HG03342 (cell line): ENCODE measurements at regions not wholly inside any gene's neighbourhood (a gene's known extent, or its start where the extent isn't known, plus 50 kb on each side); places are given as distances from the start of the nearest gene placed in this dataset.

Experiments used
- ATAC-seq: cut with Tn5 transposase; IDR thresholded peaks from one replicate; pipeline ENCODE4 v1.9.1; 2021; ENCODE audit warnings: mild to moderate bottlenecking, moderate library complexity; ENCODE audit not compliant: unreplicated experiment

DNA sequence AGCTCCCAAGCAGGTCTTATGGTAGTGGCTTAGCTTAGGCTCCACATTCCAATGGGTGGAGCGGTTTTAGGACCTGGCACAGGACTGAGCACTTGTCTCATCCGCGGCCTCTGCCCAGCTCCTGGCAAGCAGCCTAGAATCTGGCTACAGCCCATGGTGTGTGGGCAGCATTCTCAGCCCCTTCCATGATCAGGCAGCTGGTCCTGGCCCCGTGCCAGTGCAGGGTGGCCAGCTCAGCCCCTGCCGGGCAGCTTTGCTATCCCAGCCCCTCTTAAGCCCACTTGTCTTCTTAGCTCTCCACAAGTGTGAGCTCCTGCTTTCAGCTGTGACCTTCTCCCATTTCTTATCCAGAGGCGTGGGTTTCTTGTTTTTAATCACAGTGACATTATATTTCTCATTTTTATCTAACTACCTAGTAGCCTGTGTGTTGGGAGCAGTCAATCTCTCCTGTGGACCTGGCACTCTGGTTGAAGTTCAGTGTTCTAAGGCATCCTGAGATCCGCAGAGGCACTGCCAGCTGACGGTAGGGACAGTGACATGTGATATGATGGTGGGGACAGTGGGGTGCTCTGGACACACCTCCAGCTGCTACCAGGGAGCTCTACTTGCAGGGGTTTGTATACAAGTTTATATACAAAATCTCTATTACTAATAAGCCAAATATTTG lies 84.5 kb upstream of the PRNP start:
- no peak for ATAC-seq

DNA sequence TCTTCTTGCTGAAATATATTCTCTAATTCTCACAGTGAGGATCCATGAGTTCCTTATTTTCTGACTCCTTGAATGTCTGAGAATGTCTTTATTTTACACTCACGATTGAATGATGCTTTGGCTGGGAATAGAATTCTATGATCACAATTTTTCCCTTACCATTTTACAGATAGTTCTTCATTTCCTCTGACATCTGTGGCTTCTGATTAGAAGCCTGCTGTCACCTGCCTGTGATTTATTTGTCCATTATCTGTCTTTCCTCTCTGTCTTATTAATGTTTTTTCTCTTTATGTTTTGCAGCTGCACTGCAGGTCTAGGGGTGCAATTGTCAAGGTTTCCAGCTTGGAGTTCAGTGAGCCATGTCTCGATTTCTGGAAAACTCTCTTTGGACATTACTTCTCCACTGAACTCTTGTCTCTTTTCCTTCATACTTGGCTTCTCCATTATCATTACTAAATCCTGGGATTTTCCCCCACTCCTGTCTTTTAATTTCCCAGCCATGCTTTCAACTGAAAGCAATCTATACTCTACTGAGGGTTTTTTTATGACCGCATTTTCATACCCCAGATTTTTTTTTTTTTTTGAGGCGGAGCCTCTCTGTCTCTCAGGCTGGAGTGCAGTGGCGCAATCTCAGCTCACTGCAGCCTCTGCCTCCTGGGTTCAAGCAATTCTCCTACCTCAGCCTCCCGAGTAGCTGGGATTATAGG lies 85.8 kb upstream of the PRNP start:
- ATAC-seq, result no peak

DNA sequence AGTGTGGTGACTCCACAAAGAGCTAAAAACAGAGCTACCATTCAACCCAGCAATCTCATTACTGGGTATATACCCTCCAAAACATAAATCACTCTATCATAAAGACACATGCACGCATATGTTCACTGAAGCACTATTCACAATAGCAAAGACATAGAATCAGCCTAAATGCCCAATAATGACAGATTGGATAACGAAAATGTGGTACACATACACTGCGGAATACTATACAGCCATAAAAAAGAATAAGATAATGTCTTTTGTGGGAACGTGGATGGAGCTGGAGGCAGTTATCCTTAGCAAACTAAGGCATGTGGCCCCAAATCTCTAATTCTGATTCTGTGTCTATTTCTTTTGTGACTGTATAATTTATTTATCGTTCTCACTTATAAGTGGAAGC lies 89.0 kb upstream of the PRNP start:
- no peak for ATAC-seq

DNA sequence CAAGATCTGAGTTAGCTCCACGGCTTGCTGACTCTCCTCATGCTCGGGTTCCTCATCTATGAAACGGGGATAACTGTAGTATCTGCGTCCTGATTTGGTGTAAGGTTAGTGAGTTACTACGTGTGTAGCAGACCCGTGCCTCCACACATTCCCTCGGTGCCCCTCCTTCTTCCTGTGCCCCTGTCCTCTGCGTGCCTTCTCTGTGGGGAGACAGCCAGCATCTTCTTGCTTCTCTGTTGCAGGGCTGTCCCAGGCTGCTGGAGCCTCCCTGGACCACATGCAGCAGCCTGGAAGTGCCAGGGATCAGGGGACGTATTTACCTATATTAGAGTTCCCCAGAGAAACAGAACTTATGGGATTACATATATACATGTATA lies 93.1 kb upstream of the PRNP start:
- ATAC-seq, result no peak

DNA sequence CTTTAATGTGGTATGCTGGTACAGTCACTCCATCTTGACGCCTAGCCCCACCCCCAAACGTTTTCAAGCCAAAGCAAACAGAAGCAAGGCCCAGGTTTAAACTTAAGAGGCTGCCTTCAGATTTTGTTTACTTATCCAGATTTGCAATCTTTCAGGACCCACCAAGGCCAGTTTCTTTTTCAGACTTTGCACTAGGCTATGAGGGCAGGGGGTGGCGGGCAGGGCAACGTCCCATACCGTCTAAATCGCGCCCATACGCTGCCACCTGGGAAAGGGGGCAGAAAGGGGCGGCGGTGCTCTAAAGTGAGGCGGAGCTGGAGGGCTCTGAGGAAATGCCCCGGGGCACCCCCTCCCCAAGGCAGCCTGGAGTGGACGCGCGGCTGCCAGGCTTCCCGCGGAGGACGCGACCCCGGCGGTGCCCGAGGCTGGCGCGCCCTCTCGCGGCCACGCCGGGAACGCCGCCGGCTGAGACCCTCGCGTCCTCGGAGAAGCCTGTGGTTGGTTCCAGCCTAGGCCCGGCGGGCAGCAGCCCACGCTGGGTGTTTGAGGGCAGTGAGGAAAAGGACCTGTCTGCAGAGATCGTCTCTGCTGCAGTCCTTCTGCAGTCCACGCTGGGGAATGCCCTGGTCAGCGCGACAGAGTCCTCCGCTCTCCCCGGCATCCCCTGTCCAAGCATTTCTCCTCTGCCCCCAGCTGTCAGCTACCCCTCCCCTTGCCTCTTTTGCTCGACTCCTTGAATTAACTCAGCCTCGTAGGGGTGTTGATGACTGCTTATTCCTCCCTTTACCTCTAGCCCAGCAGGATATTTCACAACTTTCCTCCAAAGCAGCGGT lies 93.7 kb upstream of the PRNP start:
- no peak for ATAC-seq

DNA sequence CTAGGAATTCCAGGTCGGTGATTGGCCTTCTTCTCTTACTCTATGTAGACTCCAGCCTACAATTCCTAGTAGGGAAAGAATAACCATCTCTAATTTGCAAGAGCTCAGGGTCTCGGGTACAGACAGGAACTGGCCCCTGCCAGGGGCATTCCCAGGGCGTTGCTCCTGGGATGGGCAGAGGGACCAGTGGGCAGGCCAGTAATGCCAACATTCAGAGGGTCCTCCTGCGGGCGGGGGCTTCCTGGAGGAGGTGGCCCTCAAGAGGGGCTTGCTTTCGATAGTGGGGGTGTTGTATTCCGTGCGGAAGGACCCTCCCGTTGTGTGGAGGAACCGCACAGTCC lies 94.3 kb upstream of the PRNP start:
- no peak for ATAC-seq

DNA sequence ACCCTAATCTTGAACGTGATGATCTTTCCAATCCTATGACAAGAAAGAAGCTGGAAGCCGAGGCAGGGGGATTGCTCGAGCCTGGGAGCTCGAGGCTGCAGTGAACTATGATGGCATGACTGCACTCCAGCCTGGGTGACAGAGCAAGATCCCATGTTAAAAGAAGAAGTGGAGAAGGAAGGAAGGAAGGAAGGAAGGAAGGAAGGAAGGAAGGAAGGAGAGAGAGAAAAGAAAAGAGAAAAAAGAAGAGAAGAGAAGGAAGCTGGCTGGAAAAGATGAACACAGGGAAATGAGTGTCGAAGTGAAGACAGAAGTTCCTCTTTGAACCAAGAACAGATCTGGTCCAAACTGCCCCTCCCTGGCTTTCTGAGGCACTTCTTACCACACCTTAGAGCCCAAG lies 100.5 kb upstream of the PRNP start:
- no peak for ATAC-seq

DNA sequence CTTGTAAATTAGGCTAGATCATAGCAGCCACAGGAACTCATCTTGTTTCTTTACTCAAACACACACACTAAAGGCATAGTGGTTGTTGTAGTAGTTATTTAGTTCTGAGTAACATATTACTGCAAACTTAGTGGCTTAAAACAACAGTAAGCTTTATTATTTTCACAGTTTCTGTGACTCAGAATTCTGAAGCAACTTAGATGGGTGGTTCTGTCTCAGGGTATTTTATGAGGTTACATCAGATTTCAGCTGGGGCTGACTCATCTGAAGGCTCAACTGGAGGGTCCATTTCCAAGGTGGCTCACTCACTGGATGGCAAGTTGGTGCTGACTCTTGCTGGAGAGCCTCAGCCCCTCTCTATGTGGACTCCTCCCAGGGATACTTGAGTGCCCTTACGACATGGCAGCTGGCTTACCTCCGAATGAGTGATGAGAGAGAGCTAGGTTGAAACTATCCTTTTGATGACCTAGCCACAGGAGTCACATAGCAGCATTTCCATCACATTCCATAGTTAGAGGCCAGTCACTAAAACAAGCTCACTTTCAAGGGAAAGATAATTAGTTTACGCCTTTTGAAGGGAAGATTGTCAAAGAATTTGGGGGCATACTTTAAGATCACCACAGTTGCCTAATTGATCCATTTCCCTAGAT lies 101.0 kb upstream of the PRNP start:
- ATAC-seq, result no peak

DNA sequence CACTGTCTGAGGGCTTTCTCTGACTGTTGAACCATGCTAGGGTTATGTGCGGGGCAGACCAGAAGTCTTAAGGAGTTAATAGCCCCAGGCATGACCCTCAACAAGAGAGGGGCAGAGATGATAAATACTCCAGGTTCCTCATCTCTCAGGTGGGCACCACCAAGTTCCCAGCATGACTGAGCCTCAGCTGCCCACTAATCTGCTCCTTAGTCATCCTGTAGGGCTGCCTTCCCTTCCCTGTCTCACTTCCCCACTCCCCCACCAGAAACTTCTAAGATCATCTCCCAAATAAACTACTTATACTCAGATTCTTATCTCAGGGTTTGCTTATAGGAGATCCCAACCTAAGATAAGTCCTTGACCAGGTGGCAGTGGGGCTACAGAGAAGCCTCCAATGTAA lies 101.7 kb upstream of the PRNP start:
- ATAC-seq, result no peak

DNA sequence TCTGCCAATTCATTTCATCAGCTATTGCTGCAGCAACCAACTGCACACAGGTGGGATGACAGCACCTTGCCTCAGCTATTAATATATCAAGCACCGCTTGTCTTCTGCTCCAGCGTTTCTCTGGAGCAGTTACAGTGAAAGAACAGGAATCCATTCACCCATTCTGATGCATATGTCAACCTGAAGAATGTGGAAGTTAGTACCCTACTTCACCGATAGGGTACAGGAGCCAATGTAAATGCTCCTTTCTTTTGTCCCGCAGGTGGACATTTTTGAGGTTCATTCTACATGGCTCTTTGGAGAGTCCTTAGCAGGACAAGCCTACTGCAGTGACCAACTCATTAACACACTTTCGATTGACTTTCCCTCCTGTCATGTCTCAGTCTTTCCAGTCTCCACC lies 104.4 kb upstream of the PRNP start:
- no peak for ATAC-seq

DNA sequence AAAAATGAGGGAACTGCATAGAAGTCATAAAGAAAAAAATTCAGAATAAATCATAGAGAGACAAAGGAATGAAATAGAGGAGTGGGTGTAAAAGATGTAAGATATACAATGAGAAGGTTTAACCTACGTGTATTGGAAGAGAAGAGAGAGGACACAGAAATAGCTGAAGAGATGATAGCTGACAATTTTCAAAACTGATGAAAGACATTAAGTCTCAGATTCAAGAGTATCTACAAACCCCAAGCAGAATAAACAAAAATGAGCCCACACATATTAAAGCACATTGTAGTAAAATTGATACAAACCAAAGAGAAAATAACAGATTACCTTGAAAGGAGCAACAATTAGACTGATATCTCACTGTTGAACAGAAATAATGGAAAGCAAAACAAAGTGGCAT lies 107.9 kb upstream of the PRNP start:
- ATAC-seq, result no peak

DNA sequence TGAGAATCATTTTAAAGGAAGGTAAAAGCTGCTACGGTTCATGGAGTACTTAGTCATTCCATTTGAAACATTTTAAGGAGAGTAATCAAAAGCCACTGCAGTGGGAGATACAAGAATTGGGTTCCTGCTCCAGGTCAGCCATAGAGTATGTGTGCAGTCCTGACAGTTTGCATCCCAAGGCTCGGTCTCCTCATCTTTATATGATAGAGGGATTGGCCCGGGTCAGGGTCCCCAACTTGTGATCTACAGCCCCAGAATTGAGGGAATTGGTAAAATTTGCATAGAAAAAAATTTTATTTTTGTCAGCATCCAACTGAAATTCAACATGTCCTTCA lies 111.9 kb upstream of the PRNP start:
- ATAC-seq, result no peak

DNA sequence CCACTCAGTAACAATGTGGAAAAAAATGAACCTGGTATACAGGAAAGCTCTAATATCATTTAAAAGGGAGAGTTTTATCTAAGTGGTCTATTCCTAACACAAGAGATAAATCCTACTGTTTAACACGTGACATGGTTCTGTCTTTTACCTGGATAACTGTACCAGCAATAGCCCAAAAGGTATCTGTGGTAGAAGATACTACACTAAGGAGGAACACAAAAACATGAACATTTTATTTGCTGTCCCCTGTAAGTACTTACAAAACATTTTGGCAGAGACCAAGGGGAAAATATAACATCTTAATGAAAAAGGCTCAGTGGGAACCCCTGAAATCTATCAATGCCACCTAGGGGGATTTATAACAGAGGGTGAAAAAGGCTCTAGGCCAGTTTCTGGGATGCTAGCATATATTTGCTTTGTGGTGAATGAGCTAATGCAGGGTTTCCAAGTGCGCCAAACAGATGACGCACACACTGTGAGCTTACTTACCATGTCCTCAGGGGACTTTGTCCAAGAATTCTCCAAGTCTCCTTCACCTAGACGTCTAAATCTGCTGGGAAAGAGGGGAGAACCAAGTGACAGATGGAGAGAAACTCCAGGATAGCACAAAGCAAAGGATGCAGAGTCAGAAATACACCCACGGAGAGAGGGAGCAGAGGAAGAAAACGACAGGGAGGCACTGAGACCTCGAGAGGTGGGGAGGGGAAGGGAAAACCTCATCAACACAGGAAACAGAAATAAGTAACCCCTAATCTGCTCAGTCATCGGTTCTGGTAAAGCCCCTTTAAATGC lies 112.5 kb upstream of the PRNP start:
- no peak for ATAC-seq

DNA sequence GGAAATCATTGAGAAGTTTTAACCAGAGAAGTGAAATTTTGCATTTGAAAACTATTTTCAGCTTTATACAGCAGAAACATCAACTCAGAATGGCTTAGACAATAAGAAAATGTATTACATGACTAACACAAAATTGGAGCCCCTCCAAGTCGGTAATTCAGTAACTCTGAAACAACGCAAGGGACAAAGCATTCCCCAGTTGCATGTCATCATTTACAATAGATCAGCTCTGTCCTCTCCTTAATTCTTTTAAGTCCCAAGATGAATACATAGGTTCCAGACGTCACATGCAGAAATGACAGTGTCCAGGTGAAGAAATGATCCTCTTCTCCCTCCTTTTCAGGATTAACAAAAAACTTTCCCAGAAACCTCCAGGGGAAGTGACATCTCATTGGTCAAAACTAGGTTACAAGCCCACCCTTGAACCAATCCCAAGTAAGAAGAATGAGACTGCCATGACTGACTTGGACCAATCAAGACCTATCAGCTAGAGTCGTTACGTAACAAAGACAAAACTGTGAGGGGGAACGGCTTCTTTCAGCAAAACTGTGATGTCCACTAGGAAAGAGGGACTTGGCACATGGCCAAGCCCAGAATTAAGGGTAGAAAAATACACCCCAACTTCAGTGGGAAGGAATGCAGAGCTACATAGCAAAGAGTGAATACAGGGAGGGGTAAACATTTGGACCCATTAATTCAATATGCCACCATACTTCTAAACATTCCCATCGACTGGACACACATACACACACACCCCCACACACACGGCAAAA lies 114.3 kb upstream of the PRNP start:
- ATAC-seq, result no peak

DNA sequence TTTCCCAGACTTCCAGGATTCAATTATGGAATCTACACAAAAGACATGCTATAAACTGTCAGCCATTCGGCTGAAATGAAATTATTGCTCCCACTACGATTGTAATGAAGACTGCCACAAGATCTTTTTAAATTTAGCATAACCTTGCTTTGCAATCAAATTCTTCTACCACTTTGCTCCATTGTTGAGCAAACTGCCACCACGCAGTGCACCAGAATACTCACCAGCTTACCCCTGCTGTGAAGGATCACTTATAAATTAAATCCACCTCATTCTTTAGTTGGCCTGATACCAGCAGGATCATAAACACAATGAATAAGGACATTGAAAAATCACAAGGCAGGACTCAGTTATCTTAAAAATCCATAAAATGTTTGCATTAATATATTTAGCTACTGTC lies 116.4 kb upstream of the PRNP start:
- no peak for ATAC-seq

DNA sequence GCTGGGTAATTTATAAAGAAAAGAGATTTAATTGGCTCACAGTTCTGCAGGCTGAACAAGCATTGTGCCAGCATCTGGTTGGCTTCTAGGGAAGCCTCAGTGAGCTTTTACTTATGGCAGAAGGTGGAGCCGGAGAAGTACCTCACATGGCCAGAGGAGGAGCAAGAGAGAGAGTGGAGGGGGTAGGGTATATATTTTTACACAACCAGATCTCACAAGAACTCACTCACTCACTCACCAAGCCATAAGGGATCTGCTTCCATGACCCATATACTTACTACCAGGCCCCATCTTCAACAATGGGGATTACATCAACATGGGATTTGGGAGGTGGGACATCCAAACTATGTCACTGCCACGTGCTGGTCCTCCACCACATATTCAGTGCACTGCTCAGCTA lies 117.2 kb upstream of the PRNP start:
- ATAC-seq, result no peak

DNA sequence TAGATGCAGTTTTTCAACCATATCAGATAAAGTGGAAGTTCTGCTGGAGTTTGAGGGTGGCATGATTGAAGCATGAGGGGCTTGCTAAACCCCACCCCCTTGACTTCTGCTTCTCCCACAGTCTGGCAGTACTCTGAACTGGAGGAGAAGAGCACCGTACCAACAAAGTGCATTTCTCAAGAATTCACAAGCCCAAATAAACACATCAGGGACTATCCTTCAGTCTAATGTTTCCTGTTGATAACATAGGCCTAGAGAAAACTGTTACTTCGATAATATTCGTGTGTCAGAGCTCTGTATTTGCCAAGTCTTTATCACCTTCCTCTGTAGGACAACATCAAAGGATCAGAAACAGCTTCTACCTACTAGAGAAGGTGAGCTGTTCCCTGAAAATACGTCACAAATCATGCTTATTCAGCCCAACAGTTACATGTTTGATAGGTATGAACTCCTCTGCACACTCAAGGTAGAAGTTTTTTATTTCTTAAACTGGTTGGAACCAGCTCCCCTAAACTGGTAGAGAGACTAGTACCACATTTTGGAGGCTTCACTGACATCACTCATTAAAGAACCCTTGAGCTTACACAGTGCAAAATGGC lies 117.8 kb upstream of the PRNP start:
- ATAC-seq, result no peak

DNA sequence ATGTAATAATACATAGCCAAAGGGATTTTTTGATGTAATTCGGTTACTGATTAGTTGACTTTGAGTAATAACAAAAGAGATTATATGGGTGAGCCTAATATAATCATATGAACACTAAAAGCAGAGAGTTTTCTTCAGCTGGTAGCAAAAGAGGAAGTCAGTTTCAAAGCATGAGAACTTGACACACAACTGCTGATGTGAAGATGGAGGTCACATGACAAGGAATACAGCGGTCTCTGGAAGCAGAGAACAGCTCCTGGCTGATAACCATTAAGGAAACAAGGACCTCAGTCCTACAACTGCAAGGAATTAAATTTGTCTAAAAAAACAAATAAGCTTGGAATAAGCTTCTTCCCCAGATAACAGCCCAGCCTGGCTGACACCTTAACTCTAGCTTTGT lies 119.1 kb upstream of the PRNP start:
- no peak for ATAC-seq

DNA sequence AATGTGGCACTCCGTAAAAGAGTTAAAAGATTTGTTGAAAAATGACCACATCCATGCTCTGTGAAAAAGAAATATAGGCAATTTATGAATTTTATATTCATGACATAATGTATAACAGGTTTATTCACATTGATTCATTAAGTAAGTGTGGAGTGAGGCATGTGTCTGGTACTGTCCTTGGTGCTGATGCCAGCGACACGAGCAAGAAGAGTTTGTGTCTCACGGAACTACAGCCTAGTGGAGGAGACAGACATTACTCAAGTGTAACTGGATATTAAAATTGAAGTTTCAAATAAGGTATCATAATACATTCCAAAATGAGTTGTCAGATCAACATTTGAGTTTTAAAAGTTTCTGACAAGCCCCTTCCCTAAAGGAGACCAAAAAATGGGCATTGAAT lies 122.7 kb upstream of the PRNP start:
- no peak for ATAC-seq

DNA sequence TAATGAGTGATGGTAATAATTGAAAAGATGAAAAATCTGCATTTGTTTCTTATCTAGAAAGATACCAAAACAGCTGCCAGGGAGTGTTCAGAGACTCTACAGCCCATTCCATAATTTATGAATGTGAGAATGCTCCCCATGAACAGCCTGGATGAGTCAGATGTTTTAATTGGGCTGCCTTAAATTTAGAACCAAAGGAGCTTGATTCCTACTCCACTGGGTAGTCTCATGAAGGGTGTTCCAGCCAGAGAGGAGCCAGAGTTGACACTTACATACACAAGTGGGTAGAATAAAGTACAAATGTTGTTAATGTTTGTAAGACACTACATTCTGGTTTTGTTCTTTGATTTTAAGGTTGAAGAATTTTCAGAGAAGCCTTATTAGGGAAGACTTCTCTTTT lies 123.2 kb upstream of the PRNP start:
- no peak for ATAC-seq
